Heart left ventricle (tissue), 16 donors: ENCODE measurements at regions not wholly inside any gene's neighbourhood (a gene's known extent, or its start where the extent isn't known, plus 50 kb on each side); places are given as distances from the start of the nearest gene placed in this dataset.

ENCODE experiments used
- ATAC-seq, 4 donors: fragments of 200-7000 bp; cut with Tn5 transposase; one replicate each; pipeline ENCODE4 v1.9.1; 2020 to 2022; ENCODE audit warnings: moderate library complexity in 4 of 4, mild to moderate bottlenecking in 3 of 4, moderate number of reproducible peaks in 1 of 4
- DNase-seq, 5 donors: peaks; one replicate each; pipeline ENCODE4 v3.0.0-alpha.2; 2020
- H3K27ac ChIP-seq, 12 donors: fragments of 200-600 bp; sonication (generic) in 4 of 12; one replicate each; pipeline versions ENCODE4 v1.5.0 to v1.8.0; 2016 to 2022; ENCODE audit warnings: mild to moderate bottlenecking in 2 of 12
- H3K27me3 ChIP-seq, 9 donors: fragments of 200-600 bp; sonication (generic) in 2 of 9; one replicate each; pipeline versions ENCODE4 v1.5.1 to v1.8.0; 2016 to 2022; ENCODE audit warnings: mild to moderate bottlenecking in 3 of 9
- H3K36me3 ChIP-seq, 9 donors: fragments of 200-600 bp; sonication (generic) in 2 of 9; one replicate each; pipeline versions ENCODE4 v1.5.0 to v1.8.0; 2018 to 2022; ENCODE audit warnings: mild to moderate bottlenecking in 2 of 9
- H3K4me1 ChIP-seq, 12 donors: fragments of 200-600 bp; sonication (generic) in 4 of 12; one replicate each; pipeline versions ENCODE4 v1.5.0 to v1.8.0; 2016 to 2022; ENCODE audit warnings: mild to moderate bottlenecking in 3 of 12
- H3K4me3 ChIP-seq, 12 donors: fragments of 200-600 bp; sonication (generic) in 4 of 12; one replicate each; pipeline versions ENCODE4 v1.5.0 to v1.8.0; 2017 to 2022; ENCODE audit warnings: mild to moderate bottlenecking in 9 of 12, moderate library complexity in 4 of 12
- H3K9me3 ChIP-seq, 12 donors: fragments of 200-600 bp; sonication (generic) in 4 of 12; one replicate each; pipeline versions ENCODE4 v1.5.0 to v1.8.0; 2016 to 2022; ENCODE audit warnings: mild to moderate bottlenecking in 1 of 12
- POLR2A ChIP-seq, 2 donors: fragments of 450-650 bp; IDR thresholded peaks; one replicate each; pipeline ENCODE4 v1.6.1; 2017; ENCODE audit warnings: antibody characterized with exemption in 2 of 2, mild to moderate bottlenecking in 2 of 2, moderate library complexity in 2 of 2
- WGBS, 4 donors: extraction: QIAGEN DNeasy Blood & Tissue Kit in 2 of 4; methylation state at CpG; one replicate each; pipeline versions ENCODE4 v1.1.5 to v1.1.7; 2013 to 2018; 5-methylcytosine and 5-hydroxymethylcytosine counted together
- intact Hi-C, 10 donors: fragments of 100-400 bp; cut with DNase I; formaldehyde crosslinking; loops; one replicate each; pipeline versions ENCODE4 v1.11.1 to v1.14.2; 2022
- TF ChIP-seq, protein P1 (sequence below), 12 donors: fragments of 200-600 bp; sonication (generic) in 4 of 12; IDR thresholded peaks; one replicate each; pipeline versions ENCODE4 v1.5.0 to v1.8.0; 2018 to 2022; ENCODE audit warnings: antibody characterized with exemption in 12 of 12, mild to moderate bottlenecking in 5 of 12
- donor health status: ischemic (EF 13 %, LVEDD 7.1; RV severe dilation, severe dysfunction).
- donor health status: healthy with polysubstance abuse.
- donor health status: DM: no; HTN: yes; CAD: no.
- donor health status: DM: no; HTN: no; CAD: no.
- donor health status: ischemic (EF 25% LVEDD 6.9; RV normal size, moderate dysfunction).
- donor health status: ischemic (EF 25% LVEDD 5.7; RV mildly dilated, moderate dysfunction).
- donor health status: healthy.
- donor health status: DM: yes; HTN: yes; CAD: no.
- donor health status: ischemic (EF 35%, LVEDD 5.7; RV mildly dilated, moderate dysfunction).
- donor health status: nonischemic (EF 11% LVEDD 7.7; RV severe dilation, severe dysfunction).
- donor health status: DM: yes; HTN: yes; CAD: no.
- donor health status: PGD.
- donor health status: ischemic (EF 29% LVEDD 5.4; RV normal size, mild dysfunction).
- donor health status: nonischemic (EF 23%, LVEDD 6.1; RV moderate dilation, normal function).

DNA sequence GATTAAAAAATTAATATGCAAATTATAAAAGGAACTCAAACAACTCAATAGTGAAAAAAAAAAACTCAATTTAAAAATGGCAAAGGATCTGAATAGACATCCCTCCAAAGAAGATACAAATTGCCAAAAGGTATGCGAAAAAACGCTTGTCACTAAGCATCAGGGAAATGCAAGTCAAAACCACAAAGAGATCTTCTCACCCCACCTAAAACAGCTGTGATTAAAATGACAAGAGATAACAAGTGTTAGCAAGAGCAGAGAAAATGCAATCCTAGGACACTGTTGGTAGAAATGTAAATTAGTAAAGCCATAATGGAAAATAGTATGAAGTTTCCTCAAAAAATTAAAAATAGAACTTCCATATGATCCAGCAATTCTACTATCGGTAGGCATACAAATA lies 166.3 kb upstream of the ZC3H12C start:
- TF ChIP-seq, protein P1, sequence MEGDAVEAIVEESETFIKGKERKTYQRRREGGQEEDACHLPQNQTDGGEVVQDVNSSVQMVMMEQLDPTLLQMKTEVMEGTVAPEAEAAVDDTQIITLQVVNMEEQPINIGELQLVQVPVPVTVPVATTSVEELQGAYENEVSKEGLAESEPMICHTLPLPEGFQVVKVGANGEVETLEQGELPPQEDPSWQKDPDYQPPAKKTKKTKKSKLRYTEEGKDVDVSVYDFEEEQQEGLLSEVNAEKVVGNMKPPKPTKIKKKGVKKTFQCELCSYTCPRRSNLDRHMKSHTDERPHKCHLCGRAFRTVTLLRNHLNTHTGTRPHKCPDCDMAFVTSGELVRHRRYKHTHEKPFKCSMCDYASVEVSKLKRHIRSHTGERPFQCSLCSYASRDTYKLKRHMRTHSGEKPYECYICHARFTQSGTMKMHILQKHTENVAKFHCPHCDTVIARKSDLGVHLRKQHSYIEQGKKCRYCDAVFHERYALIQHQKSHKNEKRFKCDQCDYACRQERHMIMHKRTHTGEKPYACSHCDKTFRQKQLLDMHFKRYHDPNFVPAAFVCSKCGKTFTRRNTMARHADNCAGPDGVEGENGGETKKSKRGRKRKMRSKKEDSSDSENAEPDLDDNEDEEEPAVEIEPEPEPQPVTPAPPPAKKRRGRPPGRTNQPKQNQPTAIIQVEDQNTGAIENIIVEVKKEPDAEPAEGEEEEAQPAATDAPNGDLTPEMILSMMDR (IDR thresholded peaks at IDR 0.05) = no peak
- no peak for TF ChIP-seq POLR2A (IDR thresholded peaks at IDR 0.05)
- Histone ChIP-seq H3K9me3 (peaks cover 0 to 17% (median 2%) of the 10 kb centered on the region in 12 donors), H3K27ac (no peak overlapping the region), H3K27me3 (no peaks in the 10 kb centered on the region), H3K4me1 (no peaks in the 10 kb centered on the region), H3K36me3 (no peaks in the 10 kb centered on the region), H3K4me3 (no peak overlapping the region)
- no peak for DNase-seq
- WGBS, 4 donors = 41 to 48% (median 42%) methylated on average over 3 of the region's 3 CpGs
- intact Hi-C loops = no loop called here
- no peak for ATAC-seq

GRCh38 chr11:109929308-109929707 lies 163.9 kb upstream of the ZC3H12C start:
- Histone ChIP-seq H3K9me3 (peaks cover 0 to 17% (median 2%) of the 10 kb centered on the region in 12 donors), H3K4me3 (no peak overlapping the region), H3K27me3 (no peaks in the 10 kb centered on the region), H3K27ac (no peak overlapping the region), H3K4me1 (no peaks in the 10 kb centered on the region), H3K36me3 (no peaks in the 10 kb centered on the region)
- WGBS, 4 donors = 85 to 92% (median 89%) methylated on average over 3 of the region's 3 CpGs
- TF ChIP-seq, protein P1 (IDR thresholded peaks at IDR 0.05) = no peak
- DNase-seq (no peak), ATAC-seq (no peak)
- intact Hi-C loops = no loop called here

DNA sequence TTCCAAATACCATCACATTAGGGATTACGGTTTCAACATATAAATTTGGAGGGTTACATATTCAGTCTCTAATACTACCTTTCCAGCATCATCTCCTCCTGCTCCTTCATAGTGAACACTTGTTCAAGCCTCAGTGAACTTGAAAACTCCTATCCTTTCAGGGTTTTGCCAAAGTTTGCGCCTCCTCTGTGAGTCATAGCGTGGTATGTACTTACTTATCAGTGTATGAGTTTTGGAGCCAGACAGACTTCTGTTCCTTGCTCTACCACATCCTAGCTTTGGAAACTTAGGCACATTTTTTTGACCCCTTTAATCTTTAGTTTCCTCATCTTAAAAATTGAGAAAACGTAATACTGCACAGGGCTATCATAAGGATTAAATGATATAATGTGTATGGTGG lies 160.1 kb upstream of the ZC3H12C start:
- Histone ChIP-seq H3K4me3 (no peak overlapping the region), H3K27me3 (no peaks in the 10 kb centered on the region), H3K9me3 (no peaks in the 10 kb centered on the region), H3K27ac (no peak overlapping the region), H3K36me3 (no peaks in the 10 kb centered on the region), H3K4me1 (no peaks in the 10 kb centered on the region)
- WGBS, 4 donors = 81 to 89% (median 84%) methylated on average over 4 of the region's 4 CpGs
- intact Hi-C loops = loop anchor here in 3 of 10 donors (10.0 kb wide), 2 partner anchors 1228 to 1238 kb away; no protein-coding TSS in a partner anchor
- ATAC-seq (no peak), DNase-seq (no peak)
- TF ChIP-seq, protein P1 (IDR thresholded peaks at IDR 0.05) = no peak
- no peak for TF ChIP-seq POLR2A (IDR thresholded peaks at IDR 0.05)

- WGBS, 4 donors = 83 to 93% (median 87%) methylated on average over 2 of the region's 2 CpGs
- no peaks in the 10 kb centered on the region for H3K9me3 ChIP-seq
Observed at GRCh38 chr11:109934151-109934550, 159.0 kb upstream of the ZC3H12C start.

More at GRCh38 chr11:109934151-109934550, 159.0 kb upstream of the ZC3H12C start:
- Histone ChIP-seq H3K4me1 (no peaks in the 10 kb centered on the region), H3K36me3 (no peaks in the 10 kb centered on the region), H3K27me3 (no peaks in the 10 kb centered on the region), H3K4me3 (no peak overlapping the region), H3K27ac (no peak overlapping the region)
- no peak for ATAC-seq
- intact Hi-C loops = loop anchor here in 3 of 10 donors (10.0 kb wide), 2 partner anchors 1229 to 1239 kb away; no protein-coding TSS in a partner anchor
- no peak for TF ChIP-seq POLR2A (IDR thresholded peaks at IDR 0.05)
- TF ChIP-seq, protein P1 (IDR thresholded peaks at IDR 0.05) = no peak
- no peak for DNase-seq
